ENCODE measurements at regions not wholly inside any gene's neighbourhood (a gene's known extent, or its start where the extent isn't known, plus 50 kb on each side); places are given as distances from the start of the nearest gene placed in this dataset.
"Not testable (repeated sequence)": the region's sequence is repeated elsewhere in the genome, so short reads cannot be mapped to it uniquely, and the experiment has no call there.

- WGBS, 3 donors, result 53 to 63% (median 59%) methylated on average over 6 of the region's 6 CpGs
- Histone ChIP-seq H3K36me3 (ENCODE audit: insufficient read depth in 1 of 2, low read depth in 1 of 2) (no peaks in the 10 kb centered on the region), H3K4me3 (no peak overlapping the region), H3K9me3 (no peaks in the 10 kb centered on the region), H3K27me3 (ENCODE audit: insufficient read depth in 3 of 3, low read length in 2 of 3) (no peaks in the 10 kb centered on the region), H3K4me1 (no peaks in the 10 kb centered on the region), H3K27ac (no peak overlapping the region)
- peak in 1 of 4 donors; percentile 17 for ATAC-seq
- TF ChIP-seq CTCF (IDR thresholded peaks at IDR 0.05), result no peak
- intact Hi-C loops (cut with DNase I), result no loop called here
- DNase-seq, result no peak
These were observed 2695.0 kb upstream of the DEFB115 start for GRCh38 chr20:28562510-28562898.

- 56 to 60% (median 57%) methylated on average over 6 of the region's 6 CpGs for WGBS, 3 donors
- intact Hi-C loops (cut with DNase I); H3K4me3 ChIP-seq; H3K36me3 ChIP-seq (ENCODE audit: insufficient read depth in 1 of 2, low read depth in 1 of 2); DNase-seq; ATAC-seq; H3K9me3 ChIP-seq; H3K4me1 ChIP-seq; H3K27ac ChIP-seq; H3K27me3 ChIP-seq (ENCODE audit: insufficient read depth in 3 of 3, low read length in 2 of 3): not testable (repeated sequence)
These were observed 2694.5 kb upstream of the DEFB115 start for GRCh38 chr20:28562899-28563521.

- H3K27me3 ChIP-seq (ENCODE audit: insufficient read depth in 3 of 3, low read length in 2 of 3); H3K4me3 ChIP-seq; ATAC-seq; H3K36me3 ChIP-seq (ENCODE audit: insufficient read depth in 1 of 2, low read depth in 1 of 2); H3K9me3 ChIP-seq; H3K27ac ChIP-seq; H3K4me1 ChIP-seq; intact Hi-C loops (cut with DNase I): not testable (repeated sequence)
- WGBS, 3 donors, result 60 to 69% (median 61%) methylated on average over 4 of the region's 4 CpGs
- peak in 1 of 2 donors; percentile 47 for DNase-seq
These were observed 2693.4 kb upstream of the DEFB115 start for GRCh38 chr20:28564024-28564423.

GRCh38 chr20:28564688-28565463 lies 2692.6 kb upstream of the DEFB115 start:
- H3K27ac ChIP-seq; ATAC-seq; H3K9me3 ChIP-seq; H3K36me3 ChIP-seq (ENCODE audit: insufficient read depth in 1 of 2, low read depth in 1 of 2); H3K4me1 ChIP-seq; H3K27me3 ChIP-seq (ENCODE audit: insufficient read depth in 3 of 3, low read length in 2 of 3); intact Hi-C loops (cut with DNase I); H3K4me3 ChIP-seq: not testable (repeated sequence)
- DNase-seq, result peak in 1 of 2 donors; percentile 47
- 60 to 65% (median 64%) methylated on average over 12 of the region's 12 CpGs for WGBS, 3 donors

GRCh38 chr20:28575991-28576390 lies 2681.5 kb upstream of the DEFB115 start:
- H3K9me3 ChIP-seq; H3K27me3 ChIP-seq (ENCODE audit: insufficient read depth in 3 of 3, low read length in 2 of 3); intact Hi-C loops (cut with DNase I); H3K27ac ChIP-seq; H3K4me3 ChIP-seq; H3K4me1 ChIP-seq; H3K36me3 ChIP-seq (ENCODE audit: insufficient read depth in 1 of 2, low read depth in 1 of 2); ATAC-seq; DNase-seq: not testable (repeated sequence)
- 50 to 68% (median 58%) methylated on average over 2 to 3 of the region's 3 CpGs for WGBS, 3 donors

GRCh38 chr20:28591680-28592079 lies 2665.8 kb upstream of the DEFB115 start:
- DNase-seq; H3K27me3 ChIP-seq (ENCODE audit: insufficient read depth in 3 of 3, low read length in 2 of 3); H3K9me3 ChIP-seq; ATAC-seq; H3K27ac ChIP-seq; H3K4me3 ChIP-seq; intact Hi-C loops (cut with DNase I); H3K4me1 ChIP-seq: not testable (repeated sequence)
- peaks cover 0 to 14% of the 10 kb centered on the region in 2 donors for H3K36me3 ChIP-seq (ENCODE audit: insufficient read depth in 1 of 2, low read depth in 1 of 2)
- 75 to 88% (median 86%) methylated on average over 2 to 3 of the region's 3 CpGs for WGBS, 3 donors

GRCh38 chr20:28593383-28593782 lies 2664.1 kb upstream of the DEFB115 start:
- 78 to 89% (median 86%) methylated on average over 3 to 4 of the region's 4 CpGs for WGBS, 3 donors
- not testable (repeated sequence) for DNase-seq, H3K27ac ChIP-seq

GRCh38 chr20:28594476-28594875 lies 2663.0 kb upstream of the DEFB115 start:
- H3K4me3 ChIP-seq; H3K4me1 ChIP-seq; ATAC-seq; H3K27me3 ChIP-seq (ENCODE audit: insufficient read depth in 3 of 3, low read length in 2 of 3); H3K27ac ChIP-seq; H3K9me3 ChIP-seq; intact Hi-C loops (cut with DNase I); H3K36me3 ChIP-seq (ENCODE audit: insufficient read depth in 1 of 2, low read depth in 1 of 2); DNase-seq: not testable (repeated sequence)
- WGBS, 3 donors, result 62 to 79% (median 79%) methylated on average over 4 to 5 of the region's 7 CpGs

More at GRCh38 chr20:28593383-28593782, 2664.1 kb upstream of the DEFB115 start:
- ATAC-seq; H3K27me3 ChIP-seq (ENCODE audit: insufficient read depth in 3 of 3, low read length in 2 of 3); H3K4me3 ChIP-seq; intact Hi-C loops (cut with DNase I); H3K36me3 ChIP-seq (ENCODE audit: insufficient read depth in 1 of 2, low read depth in 1 of 2); H3K4me1 ChIP-seq; H3K9me3 ChIP-seq: not testable (repeated sequence)

- H3K27me3 ChIP-seq (ENCODE audit: insufficient read depth in 3 of 3, low read length in 2 of 3); intact Hi-C loops (cut with DNase I); H3K36me3 ChIP-seq (ENCODE audit: insufficient read depth in 1 of 2, low read depth in 1 of 2); H3K9me3 ChIP-seq; ATAC-seq; H3K4me1 ChIP-seq; DNase-seq: not testable (repeated sequence)
- 0 to 10% (median 4%) methylated on average over 2 to 7 of the region's 7 CpGs for WGBS, 3 donors
- peak overlapping the region; percentile 75 for H3K4me3 ChIP-seq
- peak overlapping the region; percentile 63 for H3K27ac ChIP-seq
These were observed 2655.5 kb upstream of the DEFB115 start for GRCh38 chr20:28602006-28602402.

Measured in psoas muscle (tissue), 7 donors.